Brain microvascular endothelial cell (primary cell): ENCODE measurements at regions not wholly inside any gene's neighbourhood (a gene's known extent, or its start where the extent isn't known, plus 50 kb on each side); places are given as distances from the start of the nearest gene placed in this dataset.
"Not testable (repeated sequence)": the region's sequence is repeated elsewhere in the genome, so short reads cannot be mapped to it uniquely, and the experiment has no call there.

Experiments used
- DNase-seq: peaks from one replicate; pipeline ENCODE4 v3.0.0-alpha.2; 2020
- H3K27ac ChIP-seq: fragments of 250-450 bp; sonication (Bioruptor Pico); 2 replicates; pipeline ENCODE4 v1.5.1; 2020; ENCODE audit warnings: mild to moderate bottlenecking, moderate library complexity
- H3K27me3 ChIP-seq: fragments of 250-450 bp; sonication (Bioruptor Pico); replicated peaks from 2 replicates; pipeline ENCODE4 v1.5.1; 2020; ENCODE audit warnings: mild to moderate bottlenecking
- H3K36me3 ChIP-seq: fragments of 250-450 bp; sonication (Bioruptor Pico); replicated peaks from 2 replicates; pipeline ENCODE4 v1.5.1; 2020; ENCODE audit warnings: mild to moderate bottlenecking
- H3K4me3 ChIP-seq: 2 replicates; pipeline ENCODE4 v1.5.1; 2011; ENCODE audit warnings: low read depth, mild to moderate bottlenecking, control low read depth, low read length, moderate library complexity
- in situ Hi-C: cut with HindIII; loops from 2 replicates; pipeline ENCODE4 v1.10.0; 2017; ENCODE audit warnings: low sequenced_read_pairs, low pct_ligation_motif_present

GRCh38 chr1:206298032-206298392 is 94.7 kb downstream of the SRGAP2 start:
- H3K4me3 ChIP-seq, in situ Hi-C loops, DNase-seq, H3K36me3 ChIP-seq, H3K27ac ChIP-seq, H3K27me3 ChIP-seq: not testable (repeated sequence)

GRCh38 chr1:206299181-206299791 is 95.9 kb downstream of the SRGAP2 start:
- in situ Hi-C loops, H3K27ac ChIP-seq, H3K27me3 ChIP-seq, DNase-seq, H3K36me3 ChIP-seq, H3K4me3 ChIP-seq: not testable (repeated sequence)

GRCh38 chr1:206299942-206300341 is 96.6 kb downstream of the SRGAP2 start:
- H3K27ac ChIP-seq, in situ Hi-C loops, H3K36me3 ChIP-seq, DNase-seq, H3K27me3 ChIP-seq, H3K4me3 ChIP-seq: not testable (repeated sequence)

GRCh38 chr1:206302056-206302455 is 98.7 kb downstream of the SRGAP2 start:
- H3K4me3 ChIP-seq, H3K27me3 ChIP-seq, H3K36me3 ChIP-seq, H3K27ac ChIP-seq, in situ Hi-C loops, DNase-seq: not testable (repeated sequence)

- H3K36me3 ChIP-seq, H3K27ac ChIP-seq, in situ Hi-C loops, H3K4me3 ChIP-seq, H3K27me3 ChIP-seq, DNase-seq: not testable (repeated sequence)
These were observed 104.1 kb downstream of the SRGAP2 start for GRCh38 chr1:206307442-206307841.

- in situ Hi-C loops, H3K27ac ChIP-seq, H3K4me3 ChIP-seq, H3K36me3 ChIP-seq, DNase-seq, H3K27me3 ChIP-seq: not testable (repeated sequence)
These were observed 107.6 kb downstream of the SRGAP2 start for GRCh38 chr1:206310948-206311347.

- H3K27ac ChIP-seq, DNase-seq, in situ Hi-C loops, H3K27me3 ChIP-seq, H3K4me3 ChIP-seq, H3K36me3 ChIP-seq: not testable (repeated sequence)
These were observed 108.4 kb downstream of the SRGAP2 start for GRCh38 chr1:206311611-206312273.

GRCh38 chr1:206312274-206312665 is 108.9 kb downstream of the SRGAP2 start:
- DNase-seq, H3K4me3 ChIP-seq, H3K36me3 ChIP-seq, in situ Hi-C loops, H3K27ac ChIP-seq, H3K27me3 ChIP-seq: not testable (repeated sequence)

- H3K4me3 ChIP-seq, H3K27ac ChIP-seq, in situ Hi-C loops, DNase-seq, H3K36me3 ChIP-seq, H3K27me3 ChIP-seq: not testable (repeated sequence)
These were observed 111.8 kb downstream of the SRGAP2 start for GRCh38 chr1:206314951-206315636.

- in situ Hi-C loops, DNase-seq, H3K27ac ChIP-seq, H3K36me3 ChIP-seq, H3K27me3 ChIP-seq, H3K4me3 ChIP-seq: not testable (repeated sequence)
These were observed 113.6 kb downstream of the SRGAP2 start for GRCh38 chr1:206316901-206317300.

GRCh38 chr1:206317878-206318514 is 114.7 kb downstream of the SRGAP2 start:
- DNase-seq, H3K27ac ChIP-seq, in situ Hi-C loops, H3K4me3 ChIP-seq, H3K27me3 ChIP-seq, H3K36me3 ChIP-seq: not testable (repeated sequence)

- in situ Hi-C loops, H3K36me3 ChIP-seq, DNase-seq: not testable (repeated sequence)
These were observed 116.9 kb downstream of the SRGAP2 start for GRCh38 chr1:206320227-206320626.

GRCh38 chr1:206326159-206326939 is 123.0 kb downstream of the SRGAP2 start:
- DNase-seq = peak; percentile 7
- H3K27me3 ChIP-seq, in situ Hi-C loops, H3K4me3 ChIP-seq, H3K36me3 ChIP-seq, H3K27ac ChIP-seq: not testable (repeated sequence)

More at GRCh38 chr1:206320227-206320626, 116.9 kb downstream of the SRGAP2 start:
- not testable (repeated sequence) for H3K27me3 ChIP-seq, H3K27ac ChIP-seq, H3K4me3 ChIP-seq

- DNase-seq, H3K27ac ChIP-seq, H3K4me3 ChIP-seq, H3K27me3 ChIP-seq, H3K36me3 ChIP-seq, in situ Hi-C loops: not testable (repeated sequence)
These were observed 128.3 kb downstream of the SRGAP2 start for GRCh38 chr1:206331597-206331996.
